ENCODE measurements at regions not wholly inside any gene's neighbourhood (a gene's known extent, or its start where the extent isn't known, plus 50 kb on each side); places are given as distances from the start of the nearest gene placed in this dataset.

DNA sequence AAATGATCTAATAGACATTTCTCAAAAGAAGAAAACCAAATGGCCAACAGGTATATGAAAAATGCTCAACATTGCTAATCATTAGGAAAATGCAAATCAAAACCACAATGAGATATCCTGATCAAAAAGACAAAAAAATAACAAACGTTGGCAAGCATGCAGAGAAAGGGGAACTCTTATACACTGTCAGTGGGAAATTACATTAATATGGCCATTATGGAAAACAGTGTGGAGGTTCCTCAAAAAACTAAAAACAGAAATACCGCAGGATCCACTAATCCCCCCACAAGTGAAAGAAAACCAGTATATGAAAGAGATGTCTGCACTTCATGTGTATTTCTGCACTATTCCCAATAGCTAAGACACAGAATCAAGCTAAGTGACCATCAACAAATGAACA, 57.7 kb upstream of the CTIF start:
- no peak for TF ChIP-seq CTCF (IDR thresholded peaks at IDR 0.05; ENCODE audit: low read depth, low read length, poor library complexity, severe bottlenecking)
- Histone ChIP-seq H3K36me3 (ENCODE audit: control insufficient read depth, low read length) (no peaks in the 10 kb centered on the region), H3K27me3 (ENCODE audit: control insufficient read depth, low read length) (peaks cover 9% of the 10 kb centered on the region; the same call in 1 of the 2 replicates), H4K20me1 (ENCODE audit: control insufficient read depth, insufficient read depth, low read depth, low read length) (no peaks in the 10 kb centered on the region), H3K4me1 (ENCODE audit: control insufficient read depth, low read length) (no peaks in the 10 kb centered on the region), H3F3A (ENCODE audit: control insufficient read depth, insufficient read depth) (no peaks in the 10 kb centered on the region), H3K9me3 (ENCODE audit: control insufficient read depth, insufficient read depth, low read length) (0 out of 2 replicates have a peak, but pooled peaks cover 3% of the 10 kb centered on the region), H3K27ac (ENCODE audit: low read depth, low read length) (no peak overlapping the region), H3K79me2 (ENCODE audit: control insufficient read depth, low read length) (no peaks in the 10 kb centered on the region), H3K9me2 (replicated peaks; ENCODE audit: control insufficient read depth, low read length) (no peaks in the 10 kb centered on the region), H3K4me2 (ENCODE audit: low read length) (no peak overlapping the region), H3K4me3 (ENCODE audit: low read length) (no peak overlapping the region)

- TF ChIP-seq EZH2phosphoT487 (IDR thresholded peaks at IDR 0.05; ENCODE audit: borderline replicate concordance, low read length) (no peak), CTCF (IDR thresholded peaks at IDR 0.05; ENCODE audit: low read depth, low read length, poor library complexity, severe bottlenecking) (no peak)
- no peaks in the 10 kb centered on the region for H3K36me3 ChIP-seq (ENCODE audit: control insufficient read depth, low read length)
- peaks cover 9% of the 10 kb centered on the region for H3K27me3 ChIP-seq (ENCODE audit: control insufficient read depth, low read length)
- H3K4me3 ChIP-seq (ENCODE audit: low read length) = no peak overlapping the region
- no peaks in the 10 kb centered on the region for H4K20me1 ChIP-seq (ENCODE audit: control insufficient read depth, insufficient read depth, low read depth, low read length)
- H3K79me2 ChIP-seq (ENCODE audit: control insufficient read depth, low read length) = no peaks in the 10 kb centered on the region
- H3K9me2 ChIP-seq (replicated peaks; ENCODE audit: control insufficient read depth, low read length) = no peaks in the 10 kb centered on the region
- H3K4me2 ChIP-seq (ENCODE audit: low read length) = no peak overlapping the region
- H3K27ac ChIP-seq (ENCODE audit: low read depth, low read length) = no peak overlapping the region
- H3K9me3 ChIP-seq (ENCODE audit: control insufficient read depth, insufficient read depth, low read length) = 0 out of 2 replicates have a peak, but pooled peaks cover 3% of the 10 kb centered on the region
- no peaks in the 10 kb centered on the region for H3K4me1 ChIP-seq (ENCODE audit: control insufficient read depth, low read length)
- no peaks in the 10 kb centered on the region for H3F3A ChIP-seq (ENCODE audit: control insufficient read depth, insufficient read depth)
Measured at GRCh38 chr18:48479531-48479930, 59.3 kb upstream of the CTIF start.

DNA sequence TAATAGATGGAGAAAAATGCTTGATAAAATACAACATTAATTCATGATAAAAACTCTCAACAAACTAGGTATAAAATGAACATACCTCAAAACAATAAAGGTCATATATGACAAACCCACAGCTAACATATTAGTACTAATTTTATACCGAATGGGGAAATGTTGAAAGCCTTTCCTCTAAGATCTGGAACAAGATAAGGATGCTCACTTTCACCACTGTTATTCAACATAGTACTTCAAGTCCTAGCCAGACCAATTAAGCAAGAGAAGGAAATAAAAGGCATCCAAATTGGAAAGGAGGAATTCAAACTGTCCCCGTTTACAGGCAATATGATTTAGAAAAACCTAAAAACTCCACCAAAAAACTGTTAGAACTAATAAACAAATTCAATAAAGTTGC, 61.5 kb upstream of the CTIF start:
- no peak overlapping the region for H3K27ac ChIP-seq (ENCODE audit: low read depth, low read length)
- H3K4me2 ChIP-seq (ENCODE audit: low read length) = no peak overlapping the region
- H4K20me1 ChIP-seq (ENCODE audit: control insufficient read depth, insufficient read depth, low read depth, low read length) = no peaks in the 10 kb centered on the region
- H3K79me2 ChIP-seq (ENCODE audit: control insufficient read depth, low read length) = no peaks in the 10 kb centered on the region
- TF ChIP-seq CTCF (IDR thresholded peaks at IDR 0.05; ENCODE audit: low read depth, low read length, poor library complexity, severe bottlenecking) (no peak), EZH2phosphoT487 (IDR thresholded peaks at IDR 0.05; ENCODE audit: borderline replicate concordance, low read length) (no peak)
- peaks cover 16% of the 10 kb centered on the region for H3K27me3 ChIP-seq (ENCODE audit: control insufficient read depth, low read length)
- no peaks in the 10 kb centered on the region for H3K4me1 ChIP-seq (ENCODE audit: control insufficient read depth, low read length)
- no peaks in the 10 kb centered on the region for H3K36me3 ChIP-seq (ENCODE audit: control insufficient read depth, low read length)
- H3K9me3 ChIP-seq (ENCODE audit: control insufficient read depth, insufficient read depth, low read length) = 0 out of 2 replicates have a peak, but pooled peaks cover 3% of the 10 kb centered on the region
- no peaks in the 10 kb centered on the region for H3K9me2 ChIP-seq (replicated peaks; ENCODE audit: control insufficient read depth, low read length)
- H3K4me3 ChIP-seq (ENCODE audit: low read length) = no peak overlapping the region
- H3F3A ChIP-seq (ENCODE audit: control insufficient read depth, insufficient read depth) = no peaks in the 10 kb centered on the region

DNA sequence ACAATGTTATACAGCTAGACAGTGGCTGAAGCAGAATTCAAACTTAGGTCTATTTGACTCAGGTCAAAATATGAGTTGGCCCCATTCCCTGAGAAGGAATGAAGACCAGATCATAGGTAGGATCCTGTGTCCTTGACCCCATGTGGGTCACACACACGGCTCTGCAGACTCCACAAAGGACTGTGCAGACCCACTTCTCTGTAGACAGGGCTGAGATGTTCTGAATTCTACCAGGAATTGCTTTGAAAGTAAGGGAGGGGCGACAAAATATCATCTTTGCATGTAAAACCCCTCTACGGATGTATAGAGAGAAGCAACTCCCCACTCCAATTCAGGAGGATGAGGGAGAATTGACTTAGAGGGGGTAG, 62.3 kb upstream of the CTIF start:
- H3K4me2 ChIP-seq (ENCODE audit: low read length) = no peak overlapping the region
- no peaks in the 10 kb centered on the region for H4K20me1 ChIP-seq (ENCODE audit: control insufficient read depth, insufficient read depth, low read depth, low read length)
- H3K9me3 ChIP-seq (ENCODE audit: control insufficient read depth, insufficient read depth, low read length) = 0 out of 2 replicates have a peak, but pooled peaks cover 3% of the 10 kb centered on the region
- H3K4me3 ChIP-seq (ENCODE audit: low read length) = no peak overlapping the region
- peaks cover 19% of the 10 kb centered on the region for H3K27me3 ChIP-seq (ENCODE audit: control insufficient read depth, low read length)
- H3K4me1 ChIP-seq (ENCODE audit: control insufficient read depth, low read length) = no peaks in the 10 kb centered on the region
- no peaks in the 10 kb centered on the region for H3K36me3 ChIP-seq (ENCODE audit: control insufficient read depth, low read length)
- no peak for TF ChIP-seq EZH2phosphoT487 (IDR thresholded peaks at IDR 0.05; ENCODE audit: borderline replicate concordance, low read length)
- TF ChIP-seq CTCF (IDR thresholded peaks at IDR 0.05; ENCODE audit: low read depth, low read length, poor library complexity, severe bottlenecking) = no peak
- no peaks in the 10 kb centered on the region for H3F3A ChIP-seq (ENCODE audit: control insufficient read depth, insufficient read depth)
- no peaks in the 10 kb centered on the region for H3K9me2 ChIP-seq (replicated peaks; ENCODE audit: control insufficient read depth, low read length)
- no peak overlapping the region for H3K27ac ChIP-seq (ENCODE audit: low read depth, low read length)
- H3K79me2 ChIP-seq (ENCODE audit: control insufficient read depth, low read length) = no peaks in the 10 kb centered on the region

Measured in DOHH2 (cell line).